ENCODE measurements at regions not wholly inside any gene's neighbourhood (a gene's known extent, or its start where the extent isn't known, plus 50 kb on each side); places are given as distances from the start of the nearest gene placed in this dataset.

DNA sequence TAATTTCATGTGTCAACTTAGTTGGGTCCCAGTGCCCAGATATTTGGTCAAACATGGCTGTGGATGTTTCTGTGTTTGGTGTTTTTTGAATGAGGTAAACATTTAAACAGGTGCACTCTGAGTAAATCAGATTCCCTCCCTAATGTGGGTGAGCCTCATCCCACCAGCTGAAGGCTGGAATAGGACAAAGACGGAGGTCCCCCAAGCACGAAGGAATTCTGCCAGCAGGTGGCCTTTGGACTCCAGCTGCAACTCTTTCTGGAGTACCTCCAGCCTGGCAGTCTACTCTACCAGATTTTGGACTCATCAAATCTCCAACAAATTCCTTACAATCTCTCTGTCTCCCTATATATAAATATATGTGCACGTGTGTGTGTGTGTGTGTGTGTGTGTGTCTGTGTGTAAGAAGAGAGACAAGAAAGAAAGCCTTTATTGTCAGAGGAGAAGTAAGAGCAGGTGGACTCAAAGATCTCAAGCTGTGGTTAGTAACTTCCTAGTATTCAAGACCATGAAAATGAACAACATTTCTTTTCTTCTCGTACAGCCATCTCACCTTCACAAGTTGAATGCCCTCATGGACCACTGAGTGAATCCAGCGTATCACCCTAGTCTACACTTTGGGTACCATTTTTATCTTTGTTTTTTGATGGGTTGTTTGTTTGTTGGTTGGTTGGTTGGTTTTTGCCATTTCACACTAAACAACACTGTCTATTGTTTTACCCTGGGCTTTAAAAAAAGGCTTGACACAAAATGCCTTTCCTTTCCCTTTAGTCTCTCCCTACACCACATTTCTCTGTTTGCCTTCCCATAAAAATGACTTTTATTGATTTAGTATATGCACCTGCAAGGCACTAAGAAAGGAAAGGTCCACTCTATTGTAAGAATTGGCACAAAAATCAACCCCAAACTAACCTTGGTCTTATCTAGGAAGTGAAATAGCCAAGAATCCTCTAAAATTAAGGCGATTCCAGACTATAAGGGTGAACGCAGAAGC lies 118.7 kb downstream of the TENT4A start:
- Histone ChIP-seq H3K9me2 (replicated peaks; ENCODE audit: insufficient read depth) (no peaks in the 10 kb centered on the region), H3K36me3 (replicated peaks; ENCODE audit: insufficient read depth, low read depth) (no peaks in the 10 kb centered on the region), H3K27ac (no peak overlapping the region), H3K4me1 (ENCODE audit: insufficient read depth) (no peaks in the 10 kb centered on the region), H4K20me1 (ENCODE audit: insufficient read depth, poor library complexity, severe bottlenecking) (no peaks in the 10 kb centered on the region), H3K27me3 (no peaks in the 10 kb centered on the region), H3K79me2 (no peaks in the 10 kb centered on the region), H2AFZ (no peak overlapping the region), H3K4me3 (no peak overlapping the region), H3K4me2 (no peak overlapping the region), H3K9me3 (ENCODE audit: low read depth) (no peaks in the 10 kb centered on the region)
- TF ChIP-seq, protein P1, sequence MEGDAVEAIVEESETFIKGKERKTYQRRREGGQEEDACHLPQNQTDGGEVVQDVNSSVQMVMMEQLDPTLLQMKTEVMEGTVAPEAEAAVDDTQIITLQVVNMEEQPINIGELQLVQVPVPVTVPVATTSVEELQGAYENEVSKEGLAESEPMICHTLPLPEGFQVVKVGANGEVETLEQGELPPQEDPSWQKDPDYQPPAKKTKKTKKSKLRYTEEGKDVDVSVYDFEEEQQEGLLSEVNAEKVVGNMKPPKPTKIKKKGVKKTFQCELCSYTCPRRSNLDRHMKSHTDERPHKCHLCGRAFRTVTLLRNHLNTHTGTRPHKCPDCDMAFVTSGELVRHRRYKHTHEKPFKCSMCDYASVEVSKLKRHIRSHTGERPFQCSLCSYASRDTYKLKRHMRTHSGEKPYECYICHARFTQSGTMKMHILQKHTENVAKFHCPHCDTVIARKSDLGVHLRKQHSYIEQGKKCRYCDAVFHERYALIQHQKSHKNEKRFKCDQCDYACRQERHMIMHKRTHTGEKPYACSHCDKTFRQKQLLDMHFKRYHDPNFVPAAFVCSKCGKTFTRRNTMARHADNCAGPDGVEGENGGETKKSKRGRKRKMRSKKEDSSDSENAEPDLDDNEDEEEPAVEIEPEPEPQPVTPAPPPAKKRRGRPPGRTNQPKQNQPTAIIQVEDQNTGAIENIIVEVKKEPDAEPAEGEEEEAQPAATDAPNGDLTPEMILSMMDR (IDR thresholded peaks at IDR 0.05; ENCODE audit: poor library complexity): no peak
- TF ChIP-seq EZH2 (IDR thresholded peaks at IDR 0.05; ENCODE audit: borderline replicate concordance) (no peak), EZH2phosphoT487 (IDR thresholded peaks at IDR 0.05; ENCODE audit: low read depth, severe bottlenecking, unreplicated experiment) (no peak)
- no peak for DNase-seq (ENCODE audit: low spot score)
- WGBS (ENCODE audit: low lambda C conversion rate, missing lambda C conversion rate): 69% methylated on average over 7 of the region's 7 CpGs

DNA sequence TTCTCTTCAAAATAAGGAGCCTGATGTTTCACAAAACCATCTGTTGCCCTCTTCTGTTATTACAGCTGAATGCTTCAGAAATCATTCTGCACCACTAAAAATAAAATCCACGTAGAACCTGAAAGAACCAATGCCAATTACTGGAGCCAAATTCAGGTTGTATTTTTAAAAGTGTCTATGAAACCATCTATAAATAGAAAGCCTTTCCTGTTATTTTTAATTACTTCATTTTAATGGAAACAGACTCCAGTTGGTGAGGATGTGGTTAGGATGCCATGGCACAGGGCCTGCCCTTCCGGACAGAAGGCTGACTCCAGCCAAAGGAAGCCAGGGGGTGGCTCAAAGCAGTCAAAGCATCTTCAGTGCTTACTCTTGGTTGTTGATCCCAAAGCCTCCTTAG lies 119.8 kb downstream of the TENT4A start:
- 82% methylated on average over 2 of the region's 2 CpGs for WGBS (ENCODE audit: low lambda C conversion rate, missing lambda C conversion rate)
- no peaks in the 10 kb centered on the region for H3K27me3 ChIP-seq
- H3K27ac ChIP-seq: no peak overlapping the region
- H3K9me2 ChIP-seq (replicated peaks; ENCODE audit: insufficient read depth): no peaks in the 10 kb centered on the region
- TF ChIP-seq EZH2phosphoT487 (IDR thresholded peaks at IDR 0.05; ENCODE audit: low read depth, severe bottlenecking, unreplicated experiment) (no peak), EZH2 (IDR thresholded peaks at IDR 0.05; ENCODE audit: borderline replicate concordance) (no peak)
- TF ChIP-seq, protein P1 (IDR thresholded peaks at IDR 0.05; ENCODE audit: poor library complexity): no peak
- no peak for DNase-seq (ENCODE audit: low spot score)
- H3K36me3 ChIP-seq (replicated peaks; ENCODE audit: insufficient read depth, low read depth): no peaks in the 10 kb centered on the region
- H3K9me3 ChIP-seq (ENCODE audit: low read depth): no peaks in the 10 kb centered on the region
- H3K4me3 ChIP-seq: no peak overlapping the region
- H3K79me2 ChIP-seq: no peaks in the 10 kb centered on the region
- no peak overlapping the region for H3K4me2 ChIP-seq
- H4K20me1 ChIP-seq (ENCODE audit: insufficient read depth, poor library complexity, severe bottlenecking): no peaks in the 10 kb centered on the region
- H2AFZ ChIP-seq: no peak overlapping the region
- no peaks in the 10 kb centered on the region for H3K4me1 ChIP-seq (ENCODE audit: insufficient read depth)

DNA sequence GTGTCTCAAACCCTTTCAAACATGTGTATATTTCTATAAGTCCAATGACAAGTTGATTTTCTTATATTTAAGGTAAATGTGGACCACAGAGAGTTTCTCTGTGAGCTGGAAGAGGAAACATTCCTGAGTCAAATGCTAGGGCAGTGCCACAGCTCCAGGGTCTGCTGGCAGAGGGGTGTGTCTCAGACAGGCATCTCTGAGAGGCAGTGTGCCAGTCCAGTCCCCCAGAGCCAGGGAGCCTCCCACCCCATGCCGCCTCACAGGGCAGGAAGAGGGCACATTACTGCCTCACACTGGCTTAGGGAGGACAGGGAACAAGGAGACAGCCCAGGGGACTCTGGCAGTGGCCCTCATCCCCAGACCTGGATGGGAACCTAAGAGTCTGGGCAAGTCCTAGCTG lies 120.2 kb downstream of the TENT4A start:
- no peak overlapping the region for H3K4me3 ChIP-seq
- H3K79me2 ChIP-seq: no peaks in the 10 kb centered on the region
- no peaks in the 10 kb centered on the region for H3K9me2 ChIP-seq (replicated peaks; ENCODE audit: insufficient read depth)
- H2AFZ ChIP-seq: no peak overlapping the region
- H3K9me3 ChIP-seq (ENCODE audit: low read depth): no peaks in the 10 kb centered on the region
- H3K4me1 ChIP-seq (ENCODE audit: insufficient read depth): no peaks in the 10 kb centered on the region
- no peak overlapping the region for H3K4me2 ChIP-seq
- WGBS (ENCODE audit: low lambda C conversion rate, missing lambda C conversion rate): 100% methylated on average over 1 of the region's 1 CpG
- DNase-seq (ENCODE audit: low spot score): no peak
- no peaks in the 10 kb centered on the region for H4K20me1 ChIP-seq (ENCODE audit: insufficient read depth, poor library complexity, severe bottlenecking)
- no peak overlapping the region for H3K27ac ChIP-seq
- TF ChIP-seq EZH2 (IDR thresholded peaks at IDR 0.05; ENCODE audit: borderline replicate concordance): no peak
- TF ChIP-seq EZH2phosphoT487 (IDR thresholded peaks at IDR 0.05; ENCODE audit: low read depth, severe bottlenecking, unreplicated experiment): no peak
- TF ChIP-seq, protein P1 (IDR thresholded peaks at IDR 0.05; ENCODE audit: poor library complexity): no peak
- no peaks in the 10 kb centered on the region for H3K27me3 ChIP-seq
- H3K36me3 ChIP-seq (replicated peaks; ENCODE audit: insufficient read depth, low read depth): no peaks in the 10 kb centered on the region
